HAP-1 (cell line): ENCODE measurements at regions not wholly inside any gene's neighbourhood (a gene's known extent, or its start where the extent isn't known, plus 50 kb on each side); places are given as distances from the start of the nearest gene placed in this dataset.
"Not testable (repeated sequence)": the region's sequence is repeated elsewhere in the genome, so short reads cannot be mapped to it uniquely, and the experiment has no call there.

Experiments
- DNase-seq, 2 experiments: peaks; one replicate each; pipeline ENCODE4 v3.0.0-alpha.2; 2016 to 2020; ENCODE audit warnings: low spot score in 2 of 2
- H3K27me3 ChIP-seq: fragments of 250-450 bp; sonication (Bioruptor Pico); 2 replicates; pipeline ENCODE4 v1.5.1; 2020; ENCODE audit warnings: low read depth, mild to moderate bottlenecking, moderate library complexity
- H3K36me3 ChIP-seq: fragments of 250-450 bp; sonication (Bioruptor Pico); replicated peaks from 2 replicates; pipeline ENCODE4 v1.5.1; 2020; ENCODE audit warnings: mild to moderate bottlenecking
- H3K4me1 ChIP-seq: fragments of 250-450 bp; sonication (Bioruptor Pico); 2 replicates; pipeline ENCODE4 v1.5.1; 2020; ENCODE audit warnings: mild to moderate bottlenecking
- H3K4me3 ChIP-seq: fragments of 250-450 bp; sonication (Bioruptor Pico); 2 replicates; pipeline ENCODE4 v1.5.1; 2020; ENCODE audit warnings: mild to moderate bottlenecking, moderate library complexity
- H3K9me3 ChIP-seq: fragments of 250-450 bp; sonication (Bioruptor Pico); 2 replicates; pipeline ENCODE4 v1.5.1; 2020; ENCODE audit warnings: mild to moderate bottlenecking, moderate library complexity
- in situ Hi-C: fragments of 300-500 bp; cut with MboI; formaldehyde crosslinking; loops from 3 replicates; pipeline ENCODE4 v1.14.3; 2020; ENCODE audit warnings: low sequenced_read_pairs, inconsistent platforms, mixed read lengths

DNA sequence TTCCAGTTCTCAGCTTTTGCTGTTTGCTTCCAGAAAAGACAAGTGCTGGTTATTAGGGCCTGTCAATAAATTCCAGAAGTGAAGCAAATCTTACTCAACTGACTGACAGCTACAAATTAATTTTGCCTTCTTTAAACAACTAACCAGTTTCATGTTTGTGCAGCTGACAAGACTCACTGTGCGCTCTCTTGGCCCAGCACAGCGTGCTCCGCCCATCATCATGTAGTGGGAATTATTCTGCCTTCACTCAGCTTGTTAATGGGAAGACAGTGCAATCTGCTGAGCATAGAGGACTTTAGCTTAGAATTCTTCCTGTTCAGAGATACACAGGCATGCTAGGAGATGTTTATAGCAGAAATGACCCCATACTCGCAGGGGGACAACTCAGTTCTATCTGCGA lies 808.9 kb downstream of the CCSER2 start:
- no peak overlapping the region for H3K4me3 ChIP-seq
- H3K9me3 ChIP-seq: no peaks in the 10 kb centered on the region
- no peaks in the 10 kb centered on the region for H3K27me3 ChIP-seq
- no peaks in the 10 kb centered on the region for H3K36me3 ChIP-seq
- no peaks in the 10 kb centered on the region for H3K4me1 ChIP-seq
- in situ Hi-C loops: no loop called here
- no peak for DNase-seq

- Histone ChIP-seq H3K36me3 (no peaks in the 10 kb centered on the region), H3K9me3 (no peaks in the 10 kb centered on the region), H3K27me3 (no peaks in the 10 kb centered on the region), H3K4me1 (no peaks in the 10 kb centered on the region), H3K4me3 (no peak overlapping the region)
- in situ Hi-C loops: no loop called here
- DNase-seq: no peak
These were observed 809.7 kb downstream of the CCSER2 start for GRCh38 chr10:85138046-85138445.

GRCh38 chr10:85139124-85139523 lies 810.7 kb downstream of the CCSER2 start:
- in situ Hi-C loops: no loop called here
- H3K27me3 ChIP-seq: no peaks in the 10 kb centered on the region
- no peak overlapping the region for H3K4me3 ChIP-seq
- H3K9me3 ChIP-seq: no peaks in the 10 kb centered on the region
- DNase-seq: no peak
- H3K36me3 ChIP-seq: no peaks in the 10 kb centered on the region
- no peaks in the 10 kb centered on the region for H3K4me1 ChIP-seq

DNA sequence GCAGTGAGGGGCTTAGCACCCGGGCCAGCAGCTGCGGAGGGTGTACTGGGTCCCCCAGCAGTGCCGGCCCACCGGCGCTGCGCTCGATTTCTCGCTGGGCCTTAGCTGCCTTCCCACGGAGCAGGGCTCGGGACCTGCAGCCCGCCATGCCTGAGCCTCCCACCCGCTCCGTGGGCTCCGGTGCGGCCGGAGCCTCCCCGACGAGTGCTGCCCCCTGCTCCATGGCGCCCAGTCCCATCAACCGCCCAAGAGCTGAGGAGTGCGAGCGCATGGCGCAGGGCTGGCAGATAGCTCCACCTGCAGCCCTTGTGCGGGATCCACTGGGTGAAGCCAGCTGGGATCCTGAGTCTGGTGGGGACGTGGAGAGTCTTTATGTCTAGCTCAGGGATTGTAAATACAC lies 813.1 kb downstream of the CCSER2 start:
- in situ Hi-C loops, H3K36me3 ChIP-seq, H3K4me3 ChIP-seq, H3K4me1 ChIP-seq, DNase-seq, H3K27me3 ChIP-seq, H3K9me3 ChIP-seq: not testable (repeated sequence)

DNA sequence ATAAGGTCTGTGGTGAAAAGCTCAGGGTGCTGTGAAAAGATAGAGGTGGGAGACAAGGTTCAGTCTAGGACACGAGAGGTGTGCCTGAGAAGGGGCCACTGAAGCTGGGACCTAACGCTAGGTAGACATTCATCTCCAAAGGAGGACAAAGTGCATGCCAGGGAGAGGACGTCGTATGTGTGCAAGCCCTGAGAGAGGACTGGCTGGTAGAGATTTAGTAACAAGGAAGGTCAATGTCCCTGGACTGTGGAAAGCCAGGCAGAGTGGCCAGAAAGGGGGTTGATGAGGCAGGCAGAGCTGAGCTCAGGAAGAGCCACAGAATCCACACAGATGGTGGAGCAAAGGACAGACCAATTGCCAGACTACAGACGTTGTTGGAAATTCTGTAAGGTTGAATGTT lies 817.6 kb downstream of the CCSER2 start:
- Histone ChIP-seq H3K4me1 (no peaks in the 10 kb centered on the region), H3K9me3 (no peaks in the 10 kb centered on the region), H3K36me3 (no peaks in the 10 kb centered on the region), H3K27me3 (no peaks in the 10 kb centered on the region), H3K4me3 (no peak overlapping the region)
- DNase-seq: no peak
- in situ Hi-C loops: no loop called here

- DNase-seq: no peak
- in situ Hi-C loops: no loop called here
- Histone ChIP-seq H3K9me3 (no peaks in the 10 kb centered on the region), H3K27me3 (no peaks in the 10 kb centered on the region), H3K4me1 (peaks cover 4% of the 10 kb centered on the region; the same call in 1 of the 2 replicates), H3K4me3 (no peak overlapping the region), H3K36me3 (no peaks in the 10 kb centered on the region)
These were observed 819.2 kb downstream of the CCSER2 start for GRCh38 chr10:85147346-85148250.

DNA sequence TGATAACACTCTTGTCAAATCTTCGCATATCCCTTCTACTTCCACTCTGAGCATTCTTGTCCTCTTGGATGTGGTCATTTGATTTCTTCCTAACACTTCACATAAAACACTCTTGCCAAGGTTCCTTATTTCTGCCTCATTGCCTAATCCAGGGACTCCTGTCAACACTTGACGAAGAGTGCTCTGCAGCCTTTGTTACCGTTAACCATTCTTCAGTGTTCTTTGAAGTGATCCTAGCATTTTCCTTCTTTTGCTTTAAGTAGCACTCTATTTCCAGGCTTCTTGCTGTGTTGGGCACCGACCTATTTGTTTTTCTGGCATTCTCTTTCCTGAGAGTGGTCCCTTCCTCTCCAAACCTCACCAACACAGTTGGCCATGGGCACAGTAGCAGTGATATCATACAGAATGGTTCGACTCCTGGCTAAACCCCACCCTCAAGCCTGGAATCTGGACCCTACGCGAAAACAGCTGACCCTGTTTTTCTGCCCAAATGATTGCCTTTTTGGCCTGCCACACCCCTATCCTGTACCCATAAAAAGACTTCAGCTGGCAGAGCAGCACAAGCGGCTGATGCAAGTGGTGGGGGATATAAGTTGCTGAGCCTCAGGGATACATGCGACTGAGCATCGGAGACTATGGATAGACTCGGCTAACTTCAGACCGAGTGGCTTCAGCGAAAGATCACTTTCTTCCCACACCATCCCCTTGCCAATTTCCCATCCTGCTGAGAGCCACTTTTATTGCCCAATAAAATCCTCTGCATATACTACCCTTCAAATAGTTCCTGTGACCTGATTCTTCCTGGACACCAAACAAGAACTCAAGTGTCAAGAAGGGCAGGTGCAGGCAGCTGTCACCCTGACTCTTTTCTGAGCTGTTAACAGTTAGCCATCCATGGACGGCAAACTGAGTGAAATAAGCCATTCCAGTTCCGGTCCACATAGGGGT lies 820.6 kb downstream of the CCSER2 start:
- in situ Hi-C loops: no loop called here

DNA sequence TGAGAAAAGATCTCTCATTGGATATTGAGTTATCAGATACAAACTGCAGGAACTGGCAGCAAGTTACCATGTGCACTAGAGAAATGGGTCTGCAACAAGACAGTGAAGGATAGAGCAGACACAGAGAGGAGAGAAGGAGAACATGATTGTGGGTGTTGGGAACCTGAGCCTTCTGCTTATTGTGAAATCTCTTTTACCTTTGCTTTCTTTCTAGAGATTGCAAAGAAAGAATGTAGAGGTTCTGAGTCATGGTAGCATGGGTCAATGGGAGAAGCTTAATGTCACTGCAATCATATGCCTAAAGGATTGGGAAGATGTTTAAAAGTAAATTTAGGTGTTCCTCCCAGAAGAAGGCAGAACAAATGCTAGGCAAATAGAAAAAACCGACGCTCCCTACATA lies 821.4 kb downstream of the CCSER2 start:
- H3K27me3 ChIP-seq: no peaks in the 10 kb centered on the region
- DNase-seq: no peak
- peaks cover 4% of the 10 kb centered on the region; the same call in 1 of the 2 replicates for H3K4me1 ChIP-seq
- no peaks in the 10 kb centered on the region for H3K9me3 ChIP-seq
- no peak overlapping the region for H3K4me3 ChIP-seq
- H3K36me3 ChIP-seq: no peaks in the 10 kb centered on the region
- in situ Hi-C loops: no loop called here

More for the DNA sequence above, 820.6 kb downstream of the CCSER2 start:
- peaks cover 4% of the 10 kb centered on the region; the same call in 1 of the 2 replicates for H3K4me1 ChIP-seq
- no peaks in the 10 kb centered on the region for H3K27me3 ChIP-seq
- DNase-seq: no peak
- no peaks in the 10 kb centered on the region for H3K36me3 ChIP-seq
- no peak overlapping the region for H3K4me3 ChIP-seq
- H3K9me3 ChIP-seq: no peaks in the 10 kb centered on the region

- in situ Hi-C loops: no loop called here
- Histone ChIP-seq H3K4me1 (peaks cover 4% of the 10 kb centered on the region; the same call in 1 of the 2 replicates), H3K27me3 (no peaks in the 10 kb centered on the region), H3K4me3 (no peak overlapping the region), H3K9me3 (no peaks in the 10 kb centered on the region), H3K36me3 (no peaks in the 10 kb centered on the region)
- DNase-seq: peak in 1 of 2 experiments; percentile 70
These were observed 823.1 kb downstream of the CCSER2 start for GRCh38 chr10:85151506-85151905.

- H3K4me3 ChIP-seq: no peak overlapping the region
- in situ Hi-C loops: no loop called here
- no peaks in the 10 kb centered on the region for H3K27me3 ChIP-seq
- H3K4me1 ChIP-seq: peaks cover 4% of the 10 kb centered on the region; the same call in 1 of the 2 replicates
- H3K36me3 ChIP-seq: no peaks in the 10 kb centered on the region
- DNase-seq: no peak
- no peaks in the 10 kb centered on the region for H3K9me3 ChIP-seq
These were observed 824.1 kb downstream of the CCSER2 start for GRCh38 chr10:85152496-85152895.

DNA sequence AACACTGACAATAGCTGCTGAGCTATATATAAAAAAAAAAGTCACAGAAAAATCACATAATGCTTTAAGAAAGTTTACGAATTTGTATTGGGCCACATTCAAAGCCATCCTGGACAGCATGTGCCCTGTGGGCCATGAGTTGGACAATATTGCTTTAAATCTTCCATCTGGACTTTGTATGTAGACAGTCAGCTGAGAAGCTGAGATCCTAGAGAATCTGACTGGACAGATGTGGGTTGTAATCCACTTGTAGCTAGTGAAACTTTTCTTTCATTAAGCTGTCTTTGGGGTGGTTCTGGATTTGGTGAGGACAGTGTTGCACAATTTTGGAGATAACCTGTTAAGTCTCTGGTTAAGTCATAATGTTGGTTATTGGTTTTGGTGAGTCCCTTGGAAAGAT lies 824.5 kb downstream of the CCSER2 start:
- Histone ChIP-seq H3K9me3 (no peaks in the 10 kb centered on the region), H3K4me1 (peaks cover 4% of the 10 kb centered on the region; the same call in 1 of the 2 replicates), H3K27me3 (no peaks in the 10 kb centered on the region), H3K4me3 (no peak overlapping the region), H3K36me3 (no peaks in the 10 kb centered on the region)
- in situ Hi-C loops: no loop called here
- no peak for DNase-seq

GRCh38 chr10:85157206-85157605 lies 828.8 kb downstream of the CCSER2 start:
- H3K4me1 ChIP-seq: no peaks in the 10 kb centered on the region
- in situ Hi-C loops: no loop called here
- no peak for DNase-seq
- no peaks in the 10 kb centered on the region for H3K36me3 ChIP-seq
- no peak overlapping the region for H3K4me3 ChIP-seq
- no peaks in the 10 kb centered on the region for H3K27me3 ChIP-seq
- no peaks in the 10 kb centered on the region for H3K9me3 ChIP-seq

DNA sequence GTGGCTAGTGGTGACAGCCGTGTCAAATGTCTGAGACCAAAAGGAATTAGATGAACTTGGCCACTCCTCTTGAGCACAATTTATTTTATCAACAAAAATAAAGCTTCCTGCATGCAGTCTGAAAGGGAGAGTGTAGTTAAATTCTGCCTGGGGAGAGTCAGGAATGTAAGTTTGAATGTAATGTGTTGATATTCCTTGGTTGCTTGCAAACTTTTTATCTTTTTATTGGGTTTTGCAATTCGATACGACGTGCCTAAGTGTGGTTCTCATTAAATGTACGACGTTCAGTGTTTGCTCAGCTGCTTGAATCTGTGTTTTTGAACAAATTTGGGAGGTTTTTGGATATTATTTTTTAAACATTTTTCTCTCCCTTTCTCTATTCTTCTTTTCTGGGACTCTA lies 839.9 kb downstream of the CCSER2 start:
- in situ Hi-C loops: no loop called here
- Histone ChIP-seq H3K36me3 (no peaks in the 10 kb centered on the region), H3K4me3 (no peak overlapping the region), H3K4me1 (no peaks in the 10 kb centered on the region), H3K27me3 (no peaks in the 10 kb centered on the region), H3K9me3 (no peaks in the 10 kb centered on the region)
- no peak for DNase-seq

GRCh38 chr10:85170026-85170425 lies 841.6 kb downstream of the CCSER2 start:
- H3K4me1 ChIP-seq: no peaks in the 10 kb centered on the region
- H3K27me3 ChIP-seq: no peaks in the 10 kb centered on the region
- no peaks in the 10 kb centered on the region for H3K36me3 ChIP-seq
- in situ Hi-C loops: no loop called here
- H3K4me3 ChIP-seq: no peak overlapping the region
- H3K9me3 ChIP-seq: no peaks in the 10 kb centered on the region
- no peak for DNase-seq
